ENCODE measurements at regions not wholly inside any gene's neighbourhood (a gene's known extent, or its start where the extent isn't known, plus 50 kb on each side); places are given as distances from the start of the nearest gene placed in this dataset.

DNA sequence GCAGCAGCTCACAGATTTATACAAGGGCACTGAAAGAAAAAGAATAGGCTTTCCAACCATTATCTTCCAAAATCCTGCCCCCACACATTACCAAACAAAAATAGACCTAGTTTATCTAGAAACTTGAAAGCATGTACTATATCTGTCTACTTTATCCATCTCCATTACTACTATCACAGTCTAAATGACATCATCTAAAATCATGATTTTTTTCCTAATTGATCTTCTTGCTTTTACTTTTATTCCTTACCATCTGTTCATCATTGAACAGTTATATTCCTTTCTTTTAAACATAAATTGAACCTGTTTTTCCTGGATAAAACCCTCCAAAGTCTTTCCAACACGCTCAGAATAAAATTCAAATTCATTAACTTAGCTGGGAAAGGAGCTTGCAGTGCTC is 414.7 kb downstream of the KCTD12 start:
- TF ChIP-seq, protein P1, sequence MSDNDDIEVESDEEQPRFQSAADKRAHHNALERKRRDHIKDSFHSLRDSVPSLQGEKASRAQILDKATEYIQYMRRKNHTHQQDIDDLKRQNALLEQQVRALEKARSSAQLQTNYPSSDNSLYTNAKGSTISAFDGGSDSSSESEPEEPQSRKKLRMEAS (IDR thresholded peaks at IDR 0.05; ENCODE audit: low read depth, low read length) = no peak
- TF ChIP-seq, protein P2, sequence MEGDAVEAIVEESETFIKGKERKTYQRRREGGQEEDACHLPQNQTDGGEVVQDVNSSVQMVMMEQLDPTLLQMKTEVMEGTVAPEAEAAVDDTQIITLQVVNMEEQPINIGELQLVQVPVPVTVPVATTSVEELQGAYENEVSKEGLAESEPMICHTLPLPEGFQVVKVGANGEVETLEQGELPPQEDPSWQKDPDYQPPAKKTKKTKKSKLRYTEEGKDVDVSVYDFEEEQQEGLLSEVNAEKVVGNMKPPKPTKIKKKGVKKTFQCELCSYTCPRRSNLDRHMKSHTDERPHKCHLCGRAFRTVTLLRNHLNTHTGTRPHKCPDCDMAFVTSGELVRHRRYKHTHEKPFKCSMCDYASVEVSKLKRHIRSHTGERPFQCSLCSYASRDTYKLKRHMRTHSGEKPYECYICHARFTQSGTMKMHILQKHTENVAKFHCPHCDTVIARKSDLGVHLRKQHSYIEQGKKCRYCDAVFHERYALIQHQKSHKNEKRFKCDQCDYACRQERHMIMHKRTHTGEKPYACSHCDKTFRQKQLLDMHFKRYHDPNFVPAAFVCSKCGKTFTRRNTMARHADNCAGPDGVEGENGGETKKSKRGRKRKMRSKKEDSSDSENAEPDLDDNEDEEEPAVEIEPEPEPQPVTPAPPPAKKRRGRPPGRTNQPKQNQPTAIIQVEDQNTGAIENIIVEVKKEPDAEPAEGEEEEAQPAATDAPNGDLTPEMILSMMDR (IDR thresholded peaks at IDR 0.05; ENCODE audit: low read depth, low read length) = no peak
